AG04449 (cell line): ENCODE measurements at regions not wholly inside any gene's neighbourhood (a gene's known extent, or its start where the extent isn't known, plus 50 kb on each side); places are given as distances from the start of the nearest gene placed in this dataset.

Experiments
- CTCF ChIA-PET: fragments of 350-600 bp; formaldehyde crosslinking; extraction: SDS; loops from one replicate; lab custom pipeline; 2021; ENCODE audit warnings: antibody characterized with exemption; lab: Yijun Ruan, JAX
- POLR2A ChIA-PET: fragments of 400-600, 350-600 bp; formaldehyde crosslinking; extraction: SDS; loops from one replicate; lab custom pipeline; 2020; ENCODE audit warnings: antibody characterized with exemption, inconsistent platforms; lab: Yijun Ruan, JAX
- DNase-seq: peaks from one replicate; pipeline ENCODE4 v3.0.0-alpha.2; 2010; ENCODE audit warnings: low read depth, low spot score
- H3K4me3 ChIP-seq: 2 replicates; pipeline ENCODE4 v1.5.1; 2011; ENCODE audit warnings: low read depth, mild to moderate bottlenecking, control low read depth, low read length
- CTCF ChIP-seq: IDR thresholded peaks from one replicate; pipeline ENCODE4 v1.5.1; 2011; ENCODE audit warnings: mild to moderate bottlenecking, moderate library complexity, low read length, control low read depth, inconsistent platforms; ENCODE audit not compliant: insufficient read depth; ENCODE audit errors: missing control alignments

- H3K4me3 ChIP-seq: no peak overlapping the region
- TF ChIP-seq CTCF: no peak
- POLR2A ChIA-PET: no interaction called here
- DNase-seq: no peak
- CTCF ChIA-PET: no interaction called here
Observed at GRCh38 chr14:39762576-39763401, 330.6 kb upstream of the FBXO33 start.

DNA sequence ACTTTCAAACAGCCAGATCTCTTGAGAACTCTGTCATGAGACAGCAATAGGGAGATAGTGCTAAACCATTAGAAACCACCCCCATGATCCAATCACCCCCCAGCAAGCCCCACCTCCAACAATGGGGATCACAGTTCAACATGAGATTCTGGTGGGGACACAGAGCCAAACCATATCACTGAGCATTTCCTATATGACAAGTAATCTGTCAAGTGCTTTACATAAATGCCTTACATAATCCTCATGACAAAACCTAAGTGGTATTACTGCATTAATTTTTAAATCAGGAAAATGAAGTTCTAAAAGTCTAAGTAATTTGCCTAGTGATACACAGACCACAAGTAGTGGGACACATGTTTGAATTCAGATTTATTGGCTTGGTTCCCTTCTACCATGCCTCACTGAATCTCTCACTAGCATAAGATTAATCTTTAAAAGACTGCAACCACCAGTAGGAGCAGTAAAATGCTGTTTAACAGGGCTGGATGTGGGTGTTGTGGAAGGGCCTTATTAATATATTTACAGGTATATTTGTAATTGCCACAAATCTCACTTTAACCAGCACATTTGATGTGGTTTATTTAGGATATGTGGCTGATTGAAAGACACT lies 323.1 kb upstream of the FBXO33 start:
- CTCF ChIA-PET: no interaction called here
- TF ChIP-seq CTCF: no peak
- DNase-seq: no peak
- POLR2A ChIA-PET: no interaction called here
- no peak overlapping the region for H3K4me3 ChIP-seq

DNA sequence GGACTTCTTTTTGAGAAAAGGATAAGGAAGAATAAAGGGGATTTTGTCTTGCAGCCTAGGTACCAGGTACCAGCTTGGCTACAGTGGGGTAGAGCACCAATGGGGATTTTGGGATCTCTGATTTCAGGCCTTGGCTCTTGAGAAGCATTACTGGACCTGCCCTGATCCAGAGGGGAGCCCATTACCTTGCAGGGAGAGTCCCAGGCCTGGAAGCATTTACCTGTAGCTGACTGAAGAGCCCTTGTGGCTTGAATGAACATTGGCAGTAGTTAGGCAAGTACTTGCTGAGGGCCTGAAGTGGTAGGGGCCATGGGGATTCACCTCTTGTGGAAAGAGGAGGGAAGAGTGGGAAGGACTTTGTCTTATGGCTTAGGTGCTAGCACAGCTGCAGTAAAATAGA lies 308.2 kb upstream of the FBXO33 start:
- DNase-seq: no peak
- CTCF ChIA-PET: interaction anchor here (1.2 kb wide), 1 partner anchor 9 kb away, joined by 4 read pairs; no protein-coding TSS in a partner anchor
- POLR2A ChIA-PET: no interaction called here
- no peak overlapping the region for H3K4me3 ChIP-seq
- TF ChIP-seq CTCF: no peak

GRCh38 chr14:39739796-39740195 lies 307.6 kb upstream of the FBXO33 start:
- H3K4me3 ChIP-seq: no peak overlapping the region
- no peak for TF ChIP-seq CTCF
- POLR2A ChIA-PET: no interaction called here
- CTCF ChIA-PET: interaction anchor here (1.2 kb wide), 1 partner anchor 10 kb away, joined by 4 read pairs; no protein-coding TSS in a partner anchor
- DNase-seq: no peak

GRCh38 chr14:39734306-39734705 lies 302.1 kb upstream of the FBXO33 start:
- no peak for TF ChIP-seq CTCF
- DNase-seq: no peak
- POLR2A ChIA-PET: no interaction called here
- CTCF ChIA-PET: no interaction called here
- no peak overlapping the region for H3K4me3 ChIP-seq

- DNase-seq: no peak
- no peak for TF ChIP-seq CTCF
- ChIA-PET POLR2A (no interaction called here), CTCF (no interaction called here)
- no peak overlapping the region for H3K4me3 ChIP-seq
Observed at GRCh38 chr14:39733741-39734140, 301.5 kb upstream of the FBXO33 start.
